ENCODE measurements at regions not wholly inside any gene's neighbourhood (a gene's known extent, or its start where the extent isn't known, plus 50 kb on each side); places are given as distances from the start of the nearest gene placed in this dataset.

DNA sequence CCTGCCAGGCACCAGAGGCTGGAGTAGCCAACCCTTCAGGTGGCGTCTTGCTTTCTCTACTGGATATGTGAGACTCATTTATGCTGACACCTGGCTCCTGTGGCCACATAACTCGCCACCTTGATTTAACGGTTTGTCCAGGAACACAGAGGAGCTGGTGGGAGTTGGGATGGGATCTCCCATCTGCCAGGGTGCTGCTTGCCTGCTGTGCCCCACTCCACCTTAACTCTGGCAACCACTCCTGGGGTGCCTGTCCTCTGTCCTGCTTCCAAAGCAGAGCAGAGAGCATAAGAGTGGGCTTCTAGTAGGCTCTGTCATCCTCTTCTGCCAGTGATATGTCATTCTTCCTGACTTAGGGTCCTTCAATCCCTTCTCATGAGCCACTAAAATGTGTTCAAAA is 63.4 kb upstream of the ZNF423 start:
- Mint-ChIP-seq H3K4me3 (ENCODE audit: unreplicated experiment) (no peak overlapping the region), H3K27ac (ENCODE audit: unreplicated experiment) (no peak overlapping the region), H3K9me3 (ENCODE audit: unreplicated experiment) (no peaks in the 10 kb centered on the region), H3K36me3 (ENCODE audit: low read depth, unreplicated experiment) (no peaks in the 10 kb centered on the region), H3K27me3 (ENCODE audit: low read depth, unreplicated experiment) (peaks cover 37% of the 10 kb centered on the region), H3K4me1 (ENCODE audit: low read depth, unreplicated experiment) (no peaks in the 10 kb centered on the region)
- DNase-seq (ENCODE audit: low read depth): no peak
- Histone ChIP-seq H3K27ac (ENCODE audit: low read depth, low read length) (no peak overlapping the region), H4K20me1 (ENCODE audit: insufficient read depth, low read length) (no peaks in the 10 kb centered on the region), H3K9ac (ENCODE audit: low read length) (no peak overlapping the region), H3K79me2 (ENCODE audit: insufficient read depth, low read length) (no peaks in the 10 kb centered on the region), H2AFZ (ENCODE audit: low read depth, low read length) (no peak overlapping the region), H3K9me3 (ENCODE audit: insufficient read depth, low read depth, low read length) (no peaks in the 10 kb centered on the region), H3K4me1 (ENCODE audit: insufficient read depth, low read length) (no peaks in the 10 kb centered on the region), H3K4me2 (ENCODE audit: low read length) (no peak overlapping the region), H3K27me3 (ENCODE audit: insufficient read depth, low read length) (peaks cover 2% of the 10 kb centered on the region), H3K36me3 (ENCODE audit: insufficient read depth, low read length) (no peaks in the 10 kb centered on the region), H3K4me3 (ENCODE audit: insufficient read depth, low read depth, low read length) (no peak overlapping the region)
- TF ChIP-seq, protein P1, sequence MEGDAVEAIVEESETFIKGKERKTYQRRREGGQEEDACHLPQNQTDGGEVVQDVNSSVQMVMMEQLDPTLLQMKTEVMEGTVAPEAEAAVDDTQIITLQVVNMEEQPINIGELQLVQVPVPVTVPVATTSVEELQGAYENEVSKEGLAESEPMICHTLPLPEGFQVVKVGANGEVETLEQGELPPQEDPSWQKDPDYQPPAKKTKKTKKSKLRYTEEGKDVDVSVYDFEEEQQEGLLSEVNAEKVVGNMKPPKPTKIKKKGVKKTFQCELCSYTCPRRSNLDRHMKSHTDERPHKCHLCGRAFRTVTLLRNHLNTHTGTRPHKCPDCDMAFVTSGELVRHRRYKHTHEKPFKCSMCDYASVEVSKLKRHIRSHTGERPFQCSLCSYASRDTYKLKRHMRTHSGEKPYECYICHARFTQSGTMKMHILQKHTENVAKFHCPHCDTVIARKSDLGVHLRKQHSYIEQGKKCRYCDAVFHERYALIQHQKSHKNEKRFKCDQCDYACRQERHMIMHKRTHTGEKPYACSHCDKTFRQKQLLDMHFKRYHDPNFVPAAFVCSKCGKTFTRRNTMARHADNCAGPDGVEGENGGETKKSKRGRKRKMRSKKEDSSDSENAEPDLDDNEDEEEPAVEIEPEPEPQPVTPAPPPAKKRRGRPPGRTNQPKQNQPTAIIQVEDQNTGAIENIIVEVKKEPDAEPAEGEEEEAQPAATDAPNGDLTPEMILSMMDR (IDR thresholded peaks at IDR 0.05; ENCODE audit: insufficient read depth, low read depth, low read length): no peak
- no peak for TF ChIP-seq EZH2 (IDR thresholded peaks at IDR 0.05; ENCODE audit: insufficient read depth, low read length)
- FAIRE-seq: no peak

DNA sequence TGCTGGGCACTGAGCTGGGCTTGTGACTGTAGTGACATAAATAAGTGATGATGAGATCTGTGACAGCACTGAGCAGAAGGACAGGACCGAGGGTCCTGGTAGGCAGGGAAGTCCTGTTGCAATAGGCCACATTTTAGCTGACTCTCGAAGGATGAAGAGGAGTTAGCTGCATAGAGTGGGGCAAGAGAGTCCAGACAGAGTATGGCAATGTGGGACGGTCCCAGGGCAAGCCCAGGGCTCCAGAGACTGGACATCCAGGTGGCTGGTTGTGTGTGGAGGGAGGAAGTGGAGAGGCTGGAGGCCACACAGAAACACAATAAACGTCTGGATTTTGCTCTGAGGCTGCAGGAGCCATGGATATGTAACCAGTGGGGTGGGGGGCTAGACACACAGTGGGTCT is 64.5 kb upstream of the ZNF423 start:
- Histone ChIP-seq H4K20me1 (ENCODE audit: insufficient read depth, low read length) (no peaks in the 10 kb centered on the region), H3K4me2 (ENCODE audit: low read length) (no peak overlapping the region), H2AFZ (ENCODE audit: low read depth, low read length) (no peak overlapping the region), H3K27me3 (ENCODE audit: insufficient read depth, low read length) (peaks cover 4% of the 10 kb centered on the region), H3K9me3 (ENCODE audit: insufficient read depth, low read depth, low read length) (no peaks in the 10 kb centered on the region), H3K9ac (ENCODE audit: low read length) (no peak overlapping the region), H3K27ac (ENCODE audit: low read depth, low read length) (no peak overlapping the region), H3K4me1 (ENCODE audit: insufficient read depth, low read length) (no peaks in the 10 kb centered on the region), H3K79me2 (ENCODE audit: insufficient read depth, low read length) (no peaks in the 10 kb centered on the region), H3K4me3 (ENCODE audit: insufficient read depth, low read depth, low read length) (no peak overlapping the region), H3K36me3 (ENCODE audit: insufficient read depth, low read length) (no peaks in the 10 kb centered on the region)
- Mint-ChIP-seq H3K9me3 (ENCODE audit: unreplicated experiment) (no peaks in the 10 kb centered on the region), H3K27me3 (ENCODE audit: low read depth, unreplicated experiment) (peaks cover 40% of the 10 kb centered on the region), H3K4me3 (ENCODE audit: unreplicated experiment) (no peak overlapping the region), H3K4me1 (ENCODE audit: low read depth, unreplicated experiment) (no peaks in the 10 kb centered on the region), H3K36me3 (ENCODE audit: low read depth, unreplicated experiment) (peaks cover 1% of the 10 kb centered on the region), H3K27ac (ENCODE audit: unreplicated experiment) (no peak overlapping the region)
- no peak for FAIRE-seq
- TF ChIP-seq EZH2 (IDR thresholded peaks at IDR 0.05; ENCODE audit: insufficient read depth, low read length): no peak
- TF ChIP-seq, protein P1 (IDR thresholded peaks at IDR 0.05; ENCODE audit: insufficient read depth, low read depth, low read length): no peak
- no peak for DNase-seq (ENCODE audit: low read depth)

DNA sequence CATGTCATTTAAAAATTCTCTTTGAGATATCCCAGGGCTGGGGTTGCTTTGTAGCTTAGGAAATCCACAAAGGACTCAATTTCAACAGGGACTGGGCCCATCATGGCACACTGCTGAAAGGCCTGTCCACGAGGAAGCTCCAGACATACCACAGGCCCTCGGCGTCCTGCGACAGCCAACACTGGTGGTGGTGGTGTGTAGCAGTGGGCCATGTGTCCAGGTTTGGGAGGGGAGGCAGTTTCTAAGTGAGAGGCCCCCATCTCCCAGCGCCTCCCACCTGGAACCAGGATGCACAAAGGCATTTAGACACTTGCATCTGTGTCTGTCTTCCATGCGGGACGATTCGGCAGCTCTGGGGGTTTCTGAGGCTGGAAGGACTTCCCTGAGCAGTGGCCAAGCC is 65.2 kb upstream of the ZNF423 start:
- Histone ChIP-seq H3K36me3 (ENCODE audit: insufficient read depth, low read length) (no peaks in the 10 kb centered on the region), H2AFZ (ENCODE audit: low read depth, low read length) (no peak overlapping the region), H3K9me3 (ENCODE audit: insufficient read depth, low read depth, low read length) (no peaks in the 10 kb centered on the region), H3K4me3 (ENCODE audit: insufficient read depth, low read depth, low read length) (no peak overlapping the region), H3K27ac (ENCODE audit: low read depth, low read length) (no peak overlapping the region), H3K79me2 (ENCODE audit: insufficient read depth, low read length) (no peaks in the 10 kb centered on the region), H3K4me2 (ENCODE audit: low read length) (no peak overlapping the region), H3K27me3 (ENCODE audit: insufficient read depth, low read length) (peaks cover 11% of the 10 kb centered on the region), H3K9ac (ENCODE audit: low read length) (no peak overlapping the region), H3K4me1 (ENCODE audit: insufficient read depth, low read length) (no peaks in the 10 kb centered on the region), H4K20me1 (ENCODE audit: insufficient read depth, low read length) (no peaks in the 10 kb centered on the region)
- DNase-seq (ENCODE audit: low read depth): no peak
- Mint-ChIP-seq H3K27me3 (ENCODE audit: low read depth, unreplicated experiment) (peaks cover 44% of the 10 kb centered on the region), H3K36me3 (ENCODE audit: low read depth, unreplicated experiment) (peaks cover 1% of the 10 kb centered on the region), H3K9me3 (ENCODE audit: unreplicated experiment) (no peaks in the 10 kb centered on the region), H3K27ac (ENCODE audit: unreplicated experiment) (no peak overlapping the region), H3K4me3 (ENCODE audit: unreplicated experiment) (no peak overlapping the region), H3K4me1 (ENCODE audit: low read depth, unreplicated experiment) (no peaks in the 10 kb centered on the region)
- no peak for TF ChIP-seq EZH2 (IDR thresholded peaks at IDR 0.05; ENCODE audit: insufficient read depth, low read length)
- TF ChIP-seq, protein P1 (IDR thresholded peaks at IDR 0.05; ENCODE audit: insufficient read depth, low read depth, low read length): no peak
- no peak for FAIRE-seq

Data from astrocyte (in vitro differentiated cells and primary cell).